ENCODE measurements at regions not wholly inside any gene's neighbourhood (a gene's known extent, or its start where the extent isn't known, plus 50 kb on each side); places are given as distances from the start of the nearest gene placed in this dataset.

- Histone ChIP-seq H3K27ac (no peak overlapping the region), H3K4me1 (peaks cover 5% of the 10 kb centered on the region), H3K27me3 (peaks cover 39% of the 10 kb centered on the region), H3K4me3 (no peak overlapping the region), H3K9me3 (no peaks in the 10 kb centered on the region), H3K36me3 (no peaks in the 10 kb centered on the region)
- intact Hi-C loops (cut with DNase I), result no loop called here
- ATAC-seq, result no peak
- TF ChIP-seq, protein P1, sequence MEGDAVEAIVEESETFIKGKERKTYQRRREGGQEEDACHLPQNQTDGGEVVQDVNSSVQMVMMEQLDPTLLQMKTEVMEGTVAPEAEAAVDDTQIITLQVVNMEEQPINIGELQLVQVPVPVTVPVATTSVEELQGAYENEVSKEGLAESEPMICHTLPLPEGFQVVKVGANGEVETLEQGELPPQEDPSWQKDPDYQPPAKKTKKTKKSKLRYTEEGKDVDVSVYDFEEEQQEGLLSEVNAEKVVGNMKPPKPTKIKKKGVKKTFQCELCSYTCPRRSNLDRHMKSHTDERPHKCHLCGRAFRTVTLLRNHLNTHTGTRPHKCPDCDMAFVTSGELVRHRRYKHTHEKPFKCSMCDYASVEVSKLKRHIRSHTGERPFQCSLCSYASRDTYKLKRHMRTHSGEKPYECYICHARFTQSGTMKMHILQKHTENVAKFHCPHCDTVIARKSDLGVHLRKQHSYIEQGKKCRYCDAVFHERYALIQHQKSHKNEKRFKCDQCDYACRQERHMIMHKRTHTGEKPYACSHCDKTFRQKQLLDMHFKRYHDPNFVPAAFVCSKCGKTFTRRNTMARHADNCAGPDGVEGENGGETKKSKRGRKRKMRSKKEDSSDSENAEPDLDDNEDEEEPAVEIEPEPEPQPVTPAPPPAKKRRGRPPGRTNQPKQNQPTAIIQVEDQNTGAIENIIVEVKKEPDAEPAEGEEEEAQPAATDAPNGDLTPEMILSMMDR (IDR thresholded peaks at IDR 0.05), result no peak
- no peak for DNase-seq
These were observed 76.1 kb upstream of the KCNMA1 start for GRCh38 chr10:77713521-77714280.

DNA sequence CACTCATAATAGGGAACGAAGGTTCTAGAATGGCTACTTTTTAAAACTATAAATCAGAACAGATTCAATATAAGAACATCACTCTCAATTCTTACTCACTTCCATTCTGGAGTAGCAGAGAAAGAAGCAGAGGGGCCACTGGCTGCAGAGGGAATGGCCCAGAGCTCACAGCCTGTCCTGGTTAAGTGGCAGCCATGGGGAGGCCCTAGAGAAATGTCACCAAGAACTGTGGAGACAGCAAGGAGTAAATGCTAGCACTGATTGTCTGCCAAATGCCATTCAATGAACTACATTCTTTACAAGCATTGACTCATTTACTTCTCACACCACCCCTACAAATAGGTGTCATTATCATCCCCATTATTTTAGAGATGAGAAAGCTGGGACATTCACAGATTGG lies 74.6 kb upstream of the KCNMA1 start:
- H3K27me3 ChIP-seq, result peaks cover 39% of the 10 kb centered on the region
- intact Hi-C loops (cut with DNase I), result no loop called here
- DNase-seq, result no peak
- peaks cover 5% of the 10 kb centered on the region for H3K4me1 ChIP-seq
- no peaks in the 10 kb centered on the region for H3K9me3 ChIP-seq
- H3K27ac ChIP-seq, result no peak overlapping the region
- no peak for ATAC-seq
- no peak overlapping the region for H3K4me3 ChIP-seq
- TF ChIP-seq, protein P1 (IDR thresholded peaks at IDR 0.05), result no peak
- H3K36me3 ChIP-seq, result no peaks in the 10 kb centered on the region

DNA sequence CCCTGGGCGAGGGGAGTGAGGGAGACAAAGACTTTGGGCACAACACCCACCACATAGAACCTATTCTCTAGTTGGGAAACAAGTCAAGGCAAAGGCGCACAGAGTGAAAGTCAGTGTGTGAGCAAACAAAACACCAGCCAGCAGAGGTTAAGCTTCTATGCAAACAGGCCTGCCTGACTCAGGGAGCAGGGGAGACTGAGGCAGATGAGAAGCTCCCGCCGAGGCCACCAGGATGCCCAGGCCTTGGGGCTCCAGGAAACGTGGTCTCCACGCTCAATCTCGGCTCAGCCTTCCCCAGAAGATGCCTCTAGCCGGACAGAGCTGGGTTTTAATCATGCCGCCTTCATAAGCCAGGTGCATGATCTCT lies 74.1 kb upstream of the KCNMA1 start:
- intact Hi-C loops (cut with DNase I), result no loop called here
- H3K27ac ChIP-seq, result no peak overlapping the region
- no peaks in the 10 kb centered on the region for H3K36me3 ChIP-seq
- TF ChIP-seq, protein P1 (IDR thresholded peaks at IDR 0.05), result peak; percentile 2
- H3K9me3 ChIP-seq, result no peaks in the 10 kb centered on the region
- H3K27me3 ChIP-seq, result peaks cover 39% of the 10 kb centered on the region
- H3K4me3 ChIP-seq, result no peak overlapping the region
- DNase-seq, result no peak
- no peak for ATAC-seq
- peaks cover 5% of the 10 kb centered on the region for H3K4me1 ChIP-seq

- Histone ChIP-seq H3K4me3 (peak overlapping the region; percentile 41), H3K27ac (no peak overlapping the region), H3K36me3 (no peaks in the 10 kb centered on the region), H3K9me3 (no peaks in the 10 kb centered on the region), H3K27me3 (peaks cover 39% of the 10 kb centered on the region), H3K4me1 (peaks cover 5% of the 10 kb centered on the region)
- TF ChIP-seq, protein P1 (IDR thresholded peaks at IDR 0.05), result peak; percentile 97
- ATAC-seq, result peak; percentile 98
- peak; percentile 88 for DNase-seq
- intact Hi-C loops (cut with DNase I), result no loop called here
These were observed 73.4 kb upstream of the KCNMA1 start for GRCh38 chr10:77710759-77711682.

DNA sequence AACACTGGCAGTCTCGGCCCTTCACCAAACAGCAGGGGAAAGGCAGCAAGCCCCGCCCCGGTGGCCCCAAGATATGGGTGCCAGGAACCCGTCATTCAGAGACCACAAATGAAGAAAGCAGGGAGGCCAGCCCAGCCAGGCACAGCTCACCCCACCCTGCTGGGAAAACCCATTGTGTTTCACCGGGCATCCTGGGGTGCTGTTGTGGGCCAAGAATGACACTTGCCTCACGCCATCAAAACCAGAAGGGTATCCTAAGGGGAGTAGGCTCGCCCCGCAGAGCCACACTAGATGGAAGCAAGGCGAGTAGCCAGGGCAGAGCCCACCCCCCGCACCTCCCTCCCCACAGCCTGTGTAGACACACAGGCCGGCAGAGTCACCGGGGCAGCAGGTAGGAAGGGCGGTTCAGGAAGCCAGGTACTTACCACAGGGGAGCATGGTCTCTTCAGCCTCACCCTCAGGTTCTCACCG lies 72.5 kb upstream of the KCNMA1 start:
- Histone ChIP-seq H3K27ac (no peak overlapping the region), H3K27me3 (peaks cover 39% of the 10 kb centered on the region), H3K4me3 (no peak overlapping the region), H3K36me3 (no peaks in the 10 kb centered on the region), H3K4me1 (peaks cover 5% of the 10 kb centered on the region), H3K9me3 (no peaks in the 10 kb centered on the region)
- ATAC-seq, result no peak
- TF ChIP-seq, protein P1 (IDR thresholded peaks at IDR 0.05), result no peak
- intact Hi-C loops (cut with DNase I), result no loop called here
- no peak for DNase-seq
